GM19239 (cell line): ENCODE measurements at regions not wholly inside any gene's neighbourhood (a gene's known extent, or its start where the extent isn't known, plus 50 kb on each side); places are given as distances from the start of the nearest gene placed in this dataset.
A peak's percentile ranks its signal among the peaks of the same experiment; 100 is the strongest.

ENCODE experiments used
- DNase-seq: peaks from one replicate; pipeline ENCODE4 v3.0.0; 2011; ENCODE audit warnings: low spot score; ENCODE audit not compliant: insufficient read length
- FAIRE-seq: peaks from 2 replicates; lab custom pipeline; 2011; peaks lifted over from hg19 to GRCh38; lab: Jason Lieb, UNC

DNA sequence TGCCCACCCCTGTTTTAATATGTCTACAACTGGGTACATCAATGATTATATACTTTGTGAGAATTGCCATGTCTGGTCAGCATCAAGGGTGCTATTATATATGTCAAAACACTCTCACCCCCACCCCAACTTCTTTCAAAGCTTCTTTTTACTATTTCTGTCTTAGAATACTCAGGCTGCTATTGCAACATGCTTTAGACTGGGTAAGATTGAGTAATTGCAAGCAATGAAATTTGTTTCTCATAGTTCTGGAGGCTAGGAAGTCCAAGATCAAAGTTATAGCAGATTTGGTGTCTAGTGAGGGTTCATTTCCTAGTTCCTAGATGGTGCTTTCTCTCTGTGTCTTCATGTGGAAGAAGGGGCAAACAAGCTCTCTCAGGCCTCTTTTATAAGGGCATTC is 100.5 kb upstream of the KCNK1 start:
- DNase-seq (no peak), FAIRE-seq (no peak)

DNA sequence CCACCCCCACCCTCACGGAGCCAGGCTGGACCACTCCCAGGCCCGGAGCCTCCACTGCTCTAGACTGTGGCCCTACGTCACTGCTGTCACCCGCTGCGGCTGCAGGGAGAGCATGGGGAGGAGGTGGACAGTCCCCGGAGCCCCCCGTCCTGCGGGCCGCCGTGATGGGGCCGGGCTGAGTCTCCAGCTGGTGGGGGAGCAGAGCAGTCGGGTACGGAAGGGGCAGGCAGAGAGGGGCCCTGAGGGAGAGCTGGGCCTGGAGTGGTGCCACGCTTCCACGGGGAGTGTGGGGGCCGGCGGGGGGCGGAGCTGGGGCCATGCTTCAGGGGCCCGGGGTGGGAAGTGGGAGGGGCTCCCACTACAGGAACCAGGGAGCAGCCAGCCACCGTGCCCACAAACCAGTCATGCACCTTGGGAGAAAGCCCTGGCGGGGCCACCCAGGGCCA is 98.9 kb upstream of the KCNK1 start:
- FAIRE-seq, result no peak
- no peak for DNase-seq

DNA sequence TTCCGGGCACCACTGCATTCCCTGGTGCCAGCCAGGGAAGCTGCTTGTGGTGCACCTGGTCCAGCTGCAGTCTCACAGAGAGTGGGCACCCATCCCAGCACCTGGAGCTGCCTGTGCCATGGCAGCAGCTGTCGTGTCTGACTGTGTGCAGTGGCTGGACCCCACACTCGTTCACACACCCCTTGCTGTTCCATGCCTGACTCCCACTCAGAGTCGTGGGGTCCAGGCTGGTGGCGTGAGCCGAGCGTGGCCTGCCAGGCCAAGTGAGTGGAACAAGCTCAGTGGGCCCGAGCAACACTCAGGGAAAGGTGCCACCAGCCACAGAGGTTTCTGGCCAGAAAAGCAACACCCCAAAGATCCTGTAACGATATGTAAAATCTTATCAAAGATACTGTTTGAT is 97.2 kb upstream of the KCNK1 start:
- FAIRE-seq, result no peak

DNA sequence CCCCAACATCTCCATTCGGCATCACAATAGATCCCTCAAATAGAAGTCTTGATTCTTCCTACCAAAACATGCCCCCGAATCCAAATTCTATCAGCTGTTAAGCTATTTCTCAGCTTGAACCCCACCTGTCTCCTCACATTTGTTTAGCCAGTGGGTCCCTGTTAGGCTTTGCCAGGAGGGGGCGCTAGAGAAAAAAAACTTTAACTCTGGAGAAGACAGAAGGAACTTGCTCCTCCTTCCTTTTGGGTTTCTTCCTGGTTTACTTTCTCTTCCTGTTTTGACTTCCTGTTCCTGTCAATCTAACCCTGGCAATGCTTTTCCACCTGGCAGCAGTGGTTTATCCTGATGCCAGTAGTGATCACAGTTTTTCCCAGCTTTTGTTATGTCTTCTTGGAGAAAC is 95.6 kb upstream of the KCNK1 start:
- no peak for FAIRE-seq
- DNase-seq, result peak; percentile 12

More for the DNA sequence above, 97.2 kb upstream of the KCNK1 start:
- DNase-seq, result no peak

DNA sequence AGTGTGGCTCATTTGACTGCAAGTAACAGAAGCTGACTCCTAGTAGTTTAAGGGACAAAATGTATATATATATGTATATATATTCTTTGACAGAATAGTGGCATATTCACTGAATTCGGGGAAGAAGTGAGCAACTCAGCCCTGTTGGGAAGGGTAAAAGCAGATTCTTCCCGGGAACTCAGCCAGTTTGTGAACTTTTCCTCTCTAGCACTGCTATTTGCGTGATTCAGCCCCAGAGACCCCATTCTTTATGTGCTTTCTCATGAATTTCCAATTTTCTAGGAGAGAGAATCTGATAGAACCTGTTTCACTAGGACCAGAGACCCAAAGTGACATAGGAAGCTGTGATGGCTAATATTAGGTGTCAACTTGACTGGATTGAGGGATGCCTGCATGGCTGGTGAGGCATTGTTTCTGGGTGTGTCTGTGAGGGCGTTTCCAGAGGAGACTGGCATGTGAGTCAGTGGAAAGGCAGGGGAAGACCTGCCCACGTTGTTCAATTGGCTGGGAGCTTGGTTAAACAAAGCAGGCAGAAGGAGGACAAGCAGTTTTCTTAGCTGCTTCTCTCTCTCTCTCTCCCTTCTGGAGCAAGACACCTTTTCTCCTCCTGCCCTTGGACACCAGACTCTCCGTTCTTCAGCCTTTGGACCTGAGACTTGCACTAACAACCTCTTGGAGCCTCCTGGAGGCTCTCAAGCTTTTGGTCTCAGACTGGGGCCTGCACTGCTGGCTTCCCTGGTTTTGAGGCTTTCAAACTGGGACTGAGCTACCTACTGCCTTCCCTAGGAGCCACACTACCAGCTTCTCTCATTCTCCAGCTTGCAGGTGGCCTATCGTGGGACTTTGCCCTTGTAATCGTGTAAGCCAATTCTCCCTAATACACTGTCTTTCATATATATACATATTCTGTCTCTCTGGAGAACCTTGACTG is 93.4 kb upstream of the KCNK1 start:
- no peak for DNase-seq
- no peak for FAIRE-seq

DNA sequence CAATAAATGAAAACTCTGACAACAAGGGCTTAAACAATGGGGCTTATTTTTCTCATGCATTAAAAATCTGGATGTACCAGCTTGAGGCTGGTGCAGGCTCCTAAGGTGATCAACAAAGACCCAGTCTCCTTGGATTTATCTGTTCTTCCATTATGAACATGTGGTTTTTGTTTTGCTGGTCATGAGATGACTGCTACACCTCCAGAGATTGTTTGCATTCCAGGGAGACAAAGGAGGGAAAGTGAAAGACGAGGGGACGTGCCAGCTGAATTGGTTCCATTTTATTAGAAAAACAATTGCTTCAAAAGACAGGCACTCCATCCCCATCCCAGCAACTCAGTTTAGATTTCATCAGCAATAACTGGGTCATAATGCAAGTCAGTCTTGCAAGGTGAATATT is 90.9 kb upstream of the KCNK1 start:
- no peak for FAIRE-seq

DNA sequence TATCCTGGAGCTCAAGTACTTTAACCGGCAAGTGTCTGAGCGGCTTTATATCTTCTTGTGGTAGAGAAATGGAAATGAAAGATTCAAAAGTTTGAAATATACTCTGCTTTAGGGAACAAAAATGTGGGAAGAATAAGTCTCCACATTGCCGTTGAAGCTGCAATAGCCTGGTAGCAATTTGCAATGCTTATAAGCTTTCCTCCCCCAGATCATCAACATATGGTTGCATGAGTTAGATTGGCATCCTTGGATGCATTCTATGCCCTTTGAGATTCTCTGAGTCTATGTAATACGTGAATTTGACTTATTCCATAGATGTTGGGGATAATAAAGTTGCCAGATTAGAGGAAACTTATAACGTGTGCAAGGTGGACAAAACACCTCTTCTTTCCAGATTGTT is 86.1 kb upstream of the KCNK1 start:
- DNase-seq (no peak), FAIRE-seq (no peak)

More for the DNA sequence above, 90.9 kb upstream of the KCNK1 start:
- DNase-seq, result no peak

DNA sequence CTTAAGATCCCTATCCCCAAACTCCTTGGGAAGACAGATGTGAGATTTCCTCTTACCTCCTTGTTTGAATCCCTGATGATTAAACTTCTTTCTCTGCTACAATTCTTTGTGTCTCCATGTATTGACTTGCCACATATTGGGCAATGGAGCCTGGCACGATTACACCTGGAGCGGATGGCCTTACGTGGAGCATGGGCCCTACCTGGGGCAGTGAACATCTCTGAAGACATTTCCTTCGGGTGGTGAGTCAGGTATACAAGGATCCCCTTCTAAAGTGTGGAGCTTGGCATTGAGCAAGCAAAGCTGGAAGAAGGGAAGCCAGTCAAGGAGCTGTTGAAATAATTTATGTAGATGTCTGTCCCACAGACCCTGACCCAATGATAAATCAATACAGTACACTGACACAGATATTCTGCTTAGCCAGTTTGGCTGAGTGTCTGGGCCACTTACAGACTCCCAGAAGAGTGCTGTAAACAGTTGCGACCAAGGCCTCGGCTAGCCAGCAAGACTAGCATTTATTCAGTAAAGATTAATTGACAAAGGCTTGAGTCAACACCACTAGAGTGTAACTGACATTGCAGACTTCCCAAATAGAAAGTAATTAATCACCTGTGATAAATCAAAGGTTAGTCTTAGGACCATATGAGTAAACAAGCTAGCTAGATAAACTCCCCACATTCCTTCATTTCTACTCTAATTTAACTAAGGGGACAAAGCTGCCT is 83.1 kb upstream of the KCNK1 start:
- no peak for DNase-seq
- no peak for FAIRE-seq

DNA sequence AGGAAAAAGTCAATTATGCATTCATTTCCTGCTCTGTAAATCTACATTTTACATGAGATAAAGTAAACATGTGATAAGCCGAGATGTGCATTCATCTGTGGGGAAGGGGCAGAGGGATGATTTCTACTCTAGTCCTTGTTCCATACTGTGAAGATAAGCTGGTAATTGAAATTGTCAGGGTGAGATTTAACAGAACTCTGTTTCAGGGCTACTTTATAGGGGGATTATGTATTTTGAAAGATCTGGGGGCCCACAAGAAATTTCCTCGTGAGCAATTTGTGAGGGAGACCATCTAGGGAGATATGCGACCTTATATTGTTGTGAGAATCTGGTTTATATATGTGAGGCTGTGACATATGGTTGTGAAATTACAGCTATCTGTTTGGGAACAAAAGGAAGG is 73.1 kb upstream of the KCNK1 start:
- FAIRE-seq (no peak), DNase-seq (no peak)

DNA sequence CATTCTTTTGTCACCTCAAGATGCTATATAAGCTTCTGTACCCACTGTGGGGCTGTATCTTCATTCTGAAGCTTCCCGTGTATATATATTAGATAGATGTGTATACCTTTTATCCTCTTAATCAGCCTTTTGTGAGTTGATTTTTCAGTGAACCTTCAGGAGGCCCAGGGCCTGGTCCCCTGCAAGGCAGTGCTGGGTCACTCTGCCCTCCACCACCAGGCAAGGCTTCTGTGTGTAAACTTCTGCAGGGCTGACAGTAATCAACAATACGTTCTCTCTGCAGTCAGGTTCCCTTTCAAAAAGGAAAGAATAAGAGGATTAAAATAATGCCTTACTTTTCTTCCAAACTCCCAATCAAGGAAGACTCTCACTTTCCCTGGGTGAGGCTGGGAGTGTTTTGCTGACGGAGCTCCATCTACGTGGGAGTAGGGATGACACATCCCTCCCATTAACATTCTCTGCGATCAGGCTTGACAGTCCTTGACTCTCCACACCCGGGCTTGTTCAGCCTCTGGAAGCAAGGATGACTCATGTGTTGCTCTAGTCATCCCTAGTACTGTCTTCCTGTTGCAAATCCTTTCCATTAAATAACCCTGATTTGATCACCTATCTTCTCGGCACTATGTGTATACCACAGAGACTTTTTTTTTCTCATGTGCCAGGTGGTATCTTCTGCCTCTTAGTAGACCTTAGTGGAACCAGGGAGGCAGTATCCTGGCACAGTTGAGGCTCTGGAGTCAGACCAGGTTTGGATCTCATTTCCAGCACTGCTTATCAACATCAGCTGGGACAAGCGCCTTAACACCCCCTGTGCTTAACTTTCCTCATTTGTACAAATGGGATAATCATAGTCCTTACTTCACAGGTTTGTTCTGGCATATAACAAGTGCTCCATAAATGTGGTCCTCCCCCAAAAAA is 70.3 kb upstream of the KCNK1 start:
- FAIRE-seq (no peak), DNase-seq (no peak)

DNA sequence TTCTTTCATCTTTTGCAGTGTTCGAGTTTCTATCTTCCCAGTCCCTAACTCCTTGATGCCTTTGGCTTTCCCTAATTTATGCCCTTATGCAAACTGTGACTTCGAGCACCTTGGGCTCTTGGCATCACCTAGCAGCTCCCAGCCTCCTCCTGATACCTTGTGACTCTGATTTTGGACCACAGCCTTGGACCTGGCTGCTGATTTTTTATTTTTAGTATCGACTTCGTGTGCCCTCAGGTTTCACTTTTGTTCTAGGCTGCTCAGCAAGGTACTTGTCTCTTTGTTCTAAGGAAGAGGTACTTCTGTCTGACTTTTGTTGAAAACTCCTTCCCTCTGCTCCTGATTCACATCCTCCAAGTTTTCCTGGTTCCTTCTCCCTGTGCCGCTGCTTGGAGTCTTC is 69.6 kb upstream of the KCNK1 start:
- no peak for FAIRE-seq
- no peak for DNase-seq

DNA sequence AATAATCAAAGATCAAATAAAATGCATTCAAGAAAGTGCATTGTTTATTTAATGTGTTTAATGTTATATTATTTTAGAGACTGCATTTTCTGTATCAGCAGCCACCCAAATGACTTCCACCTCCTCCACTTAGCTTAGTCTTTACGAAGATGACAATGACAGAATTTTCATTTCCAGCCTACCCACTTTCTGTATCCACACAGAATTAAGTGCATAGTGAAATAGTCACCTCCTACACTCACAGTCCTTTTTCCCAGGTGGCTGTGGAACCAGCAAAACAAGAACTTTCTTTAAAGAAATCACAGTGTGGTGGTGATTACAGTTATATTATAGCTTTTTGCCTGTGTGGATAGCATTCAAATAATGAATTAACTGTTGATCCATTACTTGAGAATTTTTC is 66.2 kb upstream of the KCNK1 start:
- DNase-seq (no peak), FAIRE-seq (no peak)

DNA sequence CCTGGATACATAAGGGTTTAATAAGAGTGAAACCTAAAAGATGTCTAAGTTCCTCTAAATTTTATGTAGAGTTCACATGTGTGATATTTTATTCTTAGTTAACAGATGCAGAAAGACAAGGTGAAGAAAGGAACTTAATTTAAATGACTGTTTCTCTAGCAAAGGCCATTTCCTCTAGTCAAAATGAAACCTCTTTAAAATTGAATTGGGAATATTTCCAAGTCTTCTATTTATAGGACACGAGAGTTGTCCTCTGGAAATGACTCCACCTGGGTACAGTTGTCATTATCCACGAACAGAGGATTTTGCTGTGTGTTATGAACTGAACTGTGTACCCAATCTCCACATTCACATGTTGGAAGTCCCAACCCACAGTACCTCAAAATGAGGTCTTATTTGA is 64.5 kb upstream of the KCNK1 start:
- DNase-seq (no peak), FAIRE-seq (no peak)

DNA sequence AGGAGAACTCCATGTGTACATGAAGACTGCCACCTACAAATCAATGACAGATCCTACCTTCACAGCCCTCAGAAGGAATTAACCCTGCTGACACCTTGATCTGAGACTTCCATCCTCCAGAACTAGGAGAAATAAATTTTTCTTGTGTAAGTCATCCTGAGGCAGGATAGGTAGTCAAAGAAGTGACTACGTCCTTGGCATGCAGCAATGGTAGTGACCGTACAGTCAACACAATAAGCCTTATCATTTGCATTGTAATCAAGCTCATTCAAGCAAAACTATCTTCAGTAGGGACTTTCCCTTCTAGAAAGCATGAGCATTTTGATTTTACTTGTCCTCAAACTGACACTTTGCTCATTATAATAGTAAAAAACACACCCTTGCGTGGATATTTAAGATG is 64.0 kb upstream of the KCNK1 start:
- FAIRE-seq (no peak), DNase-seq (no peak)

DNA sequence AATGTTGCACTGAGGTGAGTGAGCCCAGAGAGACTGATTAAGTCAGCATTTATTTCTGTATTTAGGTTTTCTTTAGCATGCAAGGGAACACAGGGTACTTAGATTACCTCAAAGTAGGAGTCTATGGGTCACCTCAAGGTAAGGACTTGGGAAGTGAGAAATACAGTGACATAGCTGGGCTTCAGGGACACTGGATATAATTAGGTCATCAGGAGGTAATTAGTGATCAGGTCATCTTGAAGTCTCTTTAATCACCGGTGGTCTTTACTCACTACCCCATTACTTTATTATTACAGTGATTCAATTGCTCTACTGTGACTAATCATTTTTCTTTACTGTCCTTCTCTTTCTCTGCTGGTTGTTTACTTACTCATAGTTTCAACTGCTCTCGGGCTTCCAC is 59.9 kb upstream of the KCNK1 start:
- DNase-seq (no peak), FAIRE-seq (no peak)

DNA sequence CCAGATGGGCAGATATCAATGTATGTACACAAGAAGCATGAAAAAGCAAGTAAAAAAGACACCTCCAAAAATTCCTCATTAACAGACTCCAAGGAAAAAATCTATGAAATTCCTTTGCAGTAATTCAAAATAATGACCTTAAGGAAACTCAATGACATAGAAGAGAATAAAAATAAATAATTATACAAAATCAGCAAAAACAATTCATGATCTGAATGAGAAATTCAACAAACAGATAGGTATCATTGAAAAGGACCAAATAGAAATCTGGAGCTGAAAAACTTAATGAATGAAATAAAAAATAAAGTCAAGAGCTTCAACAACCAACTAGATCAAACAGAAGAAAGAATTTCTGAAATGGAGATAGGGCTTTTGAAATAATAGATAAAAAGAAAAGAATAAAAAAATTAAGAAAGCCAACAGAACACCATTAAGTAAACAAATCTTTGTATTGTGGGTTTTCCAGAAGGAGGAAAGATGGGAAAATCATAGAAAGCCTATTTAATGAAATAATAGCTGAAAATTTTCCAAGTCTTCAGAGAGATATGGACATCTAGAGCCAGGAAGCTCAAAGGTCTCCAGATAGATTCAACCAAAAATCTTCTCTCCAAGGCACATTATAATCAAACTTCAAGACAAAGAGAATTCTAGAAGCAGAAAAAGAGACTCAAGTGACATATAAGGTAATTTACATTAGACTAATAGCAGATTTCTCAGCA is 52.0 kb upstream of the KCNK1 start:
- FAIRE-seq, result no peak
- no peak for DNase-seq
